ENCODE measurements at regions not wholly inside any gene's neighbourhood (a gene's known extent, or its start where the extent isn't known, plus 50 kb on each side); places are given as distances from the start of the nearest gene placed in this dataset.

- no peak overlapping the region for H3K4me2 ChIP-seq (ENCODE audit: low read depth, low read length)
- CTCF ChIA-PET (ENCODE audit: low intra/inter-chr PET ratio, low total read pairs): no interaction called here
- in situ Hi-C loops (cut with HindIII; ENCODE audit: extremely low pct_ligation_motif_present, low pct_unique_long_range_greater_than_20kb) (no loop called here), intact Hi-C loops (cut with micrococcal nuclease; ENCODE audit: unreplicated experiment) (no loop called here)
- H3K9ac ChIP-seq (ENCODE audit: insufficient read depth, low read depth, low read length): no peak overlapping the region
- peaks cover 21% of the 10 kb centered on the region for H3K4me1 ChIP-seq (ENCODE audit: insufficient read depth, low read length)
- peak; percentile 100 for TF ChIP-seq ZNF317 (CRISPR knock-in tag; IDR thresholded peaks at IDR 0.05)
- TF ChIP-seq ZNF326 (CRISPR knock-in tag; IDR thresholded peaks at IDR 0.05; ENCODE audit: borderline replicate concordance): no peak
- H3K27ac ChIP-seq (ENCODE audit: extremely low read length, insufficient read depth, low read length): no peak overlapping the region
- H3K27me3 ChIP-seq (ENCODE audit: control insufficient read depth in 1 of 2, insufficient read depth in 2 of 2, low read length in 2 of 2): no peaks in the 10 kb centered on the region
- POLR2A ChIA-PET: no interaction called here
- FAIRE-seq (no peak), ATAC-seq (no peak), DNase-seq (ENCODE audit: low spot score) (no peak)
- 0 out of 2 replicates have a peak, but pooled peaks cover 7% of the 10 kb centered on the region for H3K9me3 ChIP-seq (ENCODE audit: low read length)
- BruUV-seq (replicated peaks): no TSS peak
- no peaks in the 10 kb centered on the region for H3K79me2 ChIP-seq (ENCODE audit: insufficient read depth, low read length)
- no peak overlapping the region for H3K4me3 ChIP-seq (replicated peaks in 1 of 3; ENCODE audit: insufficient read depth in 1 of 3, low read depth in 2 of 3, low read length in 3 of 3)
- H4K20me1 ChIP-seq (ENCODE audit: insufficient read depth, low read length): no peaks in the 10 kb centered on the region
- 95% methylated on average over 1 of the region's 1 CpG for WGBS (ENCODE audit: low lambda C conversion rate)
- no peak overlapping the region for H2AFZ ChIP-seq (ENCODE audit: low read length)
- H3K36me3 ChIP-seq (replicated peaks in 1 of 2; ENCODE audit: control insufficient read depth in 1 of 2, insufficient read depth in 2 of 2, low read length in 2 of 2): no peaks in the 10 kb centered on the region
These were observed 76.1 kb upstream of the IRF2BP2 start for GRCh38 chr1:234686035-234686434.

GRCh38 chr1:234684856-234685255, 74.9 kb upstream of the IRF2BP2 start:
- peak overlapping the region; percentile 87 for H3K27ac ChIP-seq (ENCODE audit: extremely low read length, insufficient read depth, low read length)
- in situ Hi-C loops (cut with HindIII; ENCODE audit: extremely low pct_ligation_motif_present, low pct_unique_long_range_greater_than_20kb): no loop called here
- POLR2A ChIA-PET: interaction anchor here (1.3 to 2.1 kb wide), 5 partner anchors 28 to 73 kb away, joined by 4 to 19 read pairs (median 11); no protein-coding TSS in a partner anchor
- ATAC-seq (no peak), DNase-seq (ENCODE audit: low spot score) (no peak), FAIRE-seq (no peak)
- H3K36me3 ChIP-seq (replicated peaks in 1 of 2; ENCODE audit: control insufficient read depth in 1 of 2, insufficient read depth in 2 of 2, low read length in 2 of 2): no peaks in the 10 kb centered on the region
- no TSS peak for BruUV-seq (replicated peaks)
- H2AFZ ChIP-seq (ENCODE audit: low read length): no peak overlapping the region
- WGBS (ENCODE audit: low lambda C conversion rate): 95% methylated on average over 2 of the region's 2 CpGs
- TF ChIP-seq CCAR2 (optimal IDR thresholded peaks at IDR 0.05; ENCODE audit: low read depth, low read length) (no peak), ZNF326 (CRISPR knock-in tag; IDR thresholded peaks at IDR 0.05; ENCODE audit: borderline replicate concordance) (no peak), HNF1A (IDR thresholded peaks at IDR 0.05; ENCODE audit: low read depth) (no peak), HNF1A (CRISPR knock-in tag; IDR thresholded peaks at IDR 0.05; ENCODE audit: borderline replicate concordance) (no peak), ATF4 (CRISPR knock-in tag; IDR thresholded peaks at IDR 0.05) (peak in 1 of 2 experiments; percentile 63; a peak in 1 of 4 replicates), MXI1 (IDR thresholded peaks at IDR 0.05; ENCODE audit: borderline replicate concordance, low read depth, low read length) (no peak), ZMYM4 (CRISPR knock-in tag; IDR thresholded peaks at IDR 0.05) (no peak), CEBPB (IDR thresholded peaks at IDR 0.05; ENCODE audit: borderline replicate concordance, low read depth, low read length) (peak; percentile 44; the same call in 1 of the 2 replicates), RXRB (CRISPR knock-in tag; IDR thresholded peaks at IDR 0.05; ENCODE audit: borderline replicate concordance) (no peak), CEBPG (CRISPR knock-in tag; IDR thresholded peaks at IDR 0.05) (peak; percentile 62), TERF1 (CRISPR knock-in tag; IDR thresholded peaks at IDR 0.05) (no peak)
- no peak overlapping the region for H3K4me2 ChIP-seq (ENCODE audit: low read depth, low read length)
- H3K9ac ChIP-seq (ENCODE audit: insufficient read depth, low read depth, low read length): no peak overlapping the region
- no peaks in the 10 kb centered on the region for H4K20me1 ChIP-seq (ENCODE audit: insufficient read depth, low read length)
- intact Hi-C loops (cut with micrococcal nuclease; ENCODE audit: unreplicated experiment): loop anchor here (1.0 to 5.0 kb wide), 3 partner anchors 34 to 73 kb away; partner anchors contain the start of gene IRF2BP2
- H3K27me3 ChIP-seq (ENCODE audit: control insufficient read depth in 1 of 2, insufficient read depth in 2 of 2, low read length in 2 of 2): no peaks in the 10 kb centered on the region
- peaks cover 21% of the 10 kb centered on the region for H3K4me1 ChIP-seq (ENCODE audit: insufficient read depth, low read length)
- CTCF ChIA-PET (ENCODE audit: low intra/inter-chr PET ratio, low total read pairs): no interaction called here
- 0 out of 2 replicates have a peak, but pooled peaks cover 7% of the 10 kb centered on the region for H3K9me3 ChIP-seq (ENCODE audit: low read length)
- no peaks in the 10 kb centered on the region for H3K79me2 ChIP-seq (ENCODE audit: insufficient read depth, low read length)
- no peak overlapping the region for H3K4me3 ChIP-seq (replicated peaks in 1 of 3; ENCODE audit: insufficient read depth in 1 of 3, low read depth in 2 of 3, low read length in 3 of 3)
